ENCODE measurements at regions not wholly inside any gene's neighbourhood (a gene's known extent, or its start where the extent isn't known, plus 50 kb on each side); places are given as distances from the start of the nearest gene placed in this dataset.

- DNase-seq (ENCODE audit: low read depth in 2 of 2), result no peak
These were observed 188.1 kb upstream of the CDKN3 start for GRCh38 chr14:54208751-54209150.

GRCh38 chr14:54209511-54210250 is 187.1 kb upstream of the CDKN3 start:
- DNase-seq (ENCODE audit: low read depth in 2 of 2), result no peak

- no peak for DNase-seq (ENCODE audit: low read depth in 2 of 2)
These were observed 185.1 kb upstream of the CDKN3 start for GRCh38 chr14:54211551-54212308.

GRCh38 chr14:54213536-54213935 is 183.3 kb upstream of the CDKN3 start:
- DNase-seq (ENCODE audit: low read depth in 2 of 2), result no peak

- no peak for DNase-seq (ENCODE audit: low read depth in 2 of 2)
These were observed 180.0 kb upstream of the CDKN3 start for GRCh38 chr14:54216827-54217226.

- DNase-seq (ENCODE audit: low read depth in 2 of 2), result no peak
These were observed 177.3 kb upstream of the CDKN3 start for GRCh38 chr14:54219261-54220070.

GRCh38 chr14:54220071-54220703 is 176.6 kb upstream of the CDKN3 start:
- no peak for DNase-seq (ENCODE audit: low read depth in 2 of 2)

GRCh38 chr14:54220704-54221431 is 175.9 kb upstream of the CDKN3 start:
- DNase-seq (ENCODE audit: low read depth in 2 of 2), result no peak

- no peak for DNase-seq (ENCODE audit: low read depth in 2 of 2)
These were observed 175.4 kb upstream of the CDKN3 start for GRCh38 chr14:54221432-54221803.

- DNase-seq (ENCODE audit: low read depth in 2 of 2), result no peak
These were observed 174.8 kb upstream of the CDKN3 start for GRCh38 chr14:54221971-54222370.

GRCh38 chr14:54223831-54224402 is 172.9 kb upstream of the CDKN3 start:
- DNase-seq (ENCODE audit: low read depth in 2 of 2), result no peak

- DNase-seq (ENCODE audit: low read depth in 2 of 2), result no peak
These were observed 171.2 kb upstream of the CDKN3 start for GRCh38 chr14:54225457-54226060.

- no peak for DNase-seq (ENCODE audit: low read depth in 2 of 2)
These were observed 170.7 kb upstream of the CDKN3 start for GRCh38 chr14:54226103-54226502.

- no peak for DNase-seq (ENCODE audit: low read depth in 2 of 2)
These were observed 170.2 kb upstream of the CDKN3 start for GRCh38 chr14:54226558-54226957.

- no peak for DNase-seq (ENCODE audit: low read depth in 2 of 2)
These were observed 167.7 kb upstream of the CDKN3 start for GRCh38 chr14:54229136-54229535.

- no peak for DNase-seq (ENCODE audit: low read depth in 2 of 2)
These were observed 166.2 kb upstream of the CDKN3 start for GRCh38 chr14:54230645-54231044.

GRCh38 chr14:54232735-54233134 is 164.1 kb upstream of the CDKN3 start:
- DNase-seq (ENCODE audit: low read depth in 2 of 2), result no peak

- DNase-seq (ENCODE audit: low read depth in 2 of 2), result no peak
These were observed 155.3 kb upstream of the CDKN3 start for GRCh38 chr14:54241517-54241916.

GRCh38 chr14:54251356-54251755 is 145.5 kb upstream of the CDKN3 start:
- DNase-seq (ENCODE audit: low read depth in 2 of 2), result no peak

- DNase-seq (ENCODE audit: low read depth in 2 of 2), result no peak
These were observed 144.6 kb upstream of the CDKN3 start for GRCh38 chr14:54252072-54252730.
